Stimulated activated CD4-positive, alpha-beta T cell treated with anti-CD3 and anti-CD28 coated beads, Interleukin-1b, Interleukin-23, amount 100 ng/mL, for 4 hours (primary cell): ENCODE measurements at regions not wholly inside any gene's neighbourhood (a gene's known extent, or its start where the extent isn't known, plus 50 kb on each side); places are given as distances from the start of the nearest gene placed in this dataset.

ENCODE experiments used
- DNase-seq, 2 donors: peaks; one replicate each; pipeline ENCODE4 v3.0.0-alpha.2; 2020; ENCODE audit warnings: low read depth in 2 of 2

DNA sequence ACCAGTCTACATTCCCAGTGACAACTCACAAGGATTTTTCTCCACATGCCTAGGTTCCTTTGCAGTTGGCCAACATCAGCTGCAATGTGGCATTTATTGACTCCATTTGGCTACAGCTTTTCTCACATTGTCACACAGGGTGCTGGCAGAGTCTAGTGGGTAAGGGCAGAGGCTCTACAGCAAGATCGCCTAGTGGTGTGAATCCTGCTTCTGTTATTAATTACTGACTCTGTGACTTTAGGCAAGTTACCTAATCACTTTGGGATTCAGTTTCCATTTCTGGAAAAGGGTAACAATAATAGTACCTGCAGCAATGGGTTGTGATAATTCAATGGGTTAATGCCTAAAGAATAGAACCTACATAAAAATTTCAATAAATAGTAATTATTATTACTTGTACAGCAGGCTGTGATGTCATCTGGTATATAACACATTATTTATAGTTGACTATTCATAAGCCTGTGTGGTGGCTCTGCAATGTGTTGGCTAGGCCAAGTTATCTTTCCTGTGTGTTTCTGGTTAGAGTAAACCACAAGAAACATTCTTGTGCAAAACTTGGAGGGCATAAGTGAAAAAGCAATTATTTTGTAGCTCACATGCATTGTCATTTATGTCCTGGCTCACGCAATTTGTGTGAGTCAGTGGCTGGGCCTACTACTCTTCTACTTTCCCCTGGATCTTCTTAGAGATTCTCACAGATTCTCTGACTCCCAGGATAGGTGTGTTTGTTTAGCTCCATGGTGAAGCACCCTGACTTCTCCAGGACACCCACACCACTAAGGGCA, 59.5 kb downstream of the PTGS2 start:
- DNase-seq: no peak

- DNase-seq: peak in 1 of 2 donors; percentile 9
Measured at GRCh38 chr1:186618401-186619170, 61.6 kb downstream of the PTGS2 start.

- no peak for DNase-seq
Measured at GRCh38 chr1:186617926-186618325, 62.3 kb downstream of the PTGS2 start.

GRCh38 chr1:186616511-186616910, 63.7 kb downstream of the PTGS2 start:
- no peak for DNase-seq

- DNase-seq: no peak
Measured at GRCh38 chr1:186615332-186615731, 64.9 kb downstream of the PTGS2 start.

DNA sequence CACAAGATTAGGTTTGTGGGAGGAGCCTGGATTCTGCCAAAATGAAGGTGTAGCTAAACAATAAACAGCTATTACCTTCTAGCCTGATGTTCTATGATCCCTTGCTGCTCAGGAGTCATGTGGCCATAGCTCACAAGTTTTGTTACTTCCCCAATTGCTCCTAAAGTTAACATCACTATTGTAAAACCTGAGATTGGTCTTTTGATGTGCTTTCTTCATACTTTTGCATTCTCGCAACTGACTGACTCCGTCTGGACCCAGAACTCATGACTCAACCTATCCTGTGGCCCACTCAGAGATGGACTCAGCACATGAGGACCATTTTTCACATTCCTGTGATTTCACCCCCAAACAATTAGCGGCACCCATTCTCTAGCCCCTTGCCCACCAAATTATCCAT, 69.1 kb downstream of the PTGS2 start:
- no peak for DNase-seq

DNA sequence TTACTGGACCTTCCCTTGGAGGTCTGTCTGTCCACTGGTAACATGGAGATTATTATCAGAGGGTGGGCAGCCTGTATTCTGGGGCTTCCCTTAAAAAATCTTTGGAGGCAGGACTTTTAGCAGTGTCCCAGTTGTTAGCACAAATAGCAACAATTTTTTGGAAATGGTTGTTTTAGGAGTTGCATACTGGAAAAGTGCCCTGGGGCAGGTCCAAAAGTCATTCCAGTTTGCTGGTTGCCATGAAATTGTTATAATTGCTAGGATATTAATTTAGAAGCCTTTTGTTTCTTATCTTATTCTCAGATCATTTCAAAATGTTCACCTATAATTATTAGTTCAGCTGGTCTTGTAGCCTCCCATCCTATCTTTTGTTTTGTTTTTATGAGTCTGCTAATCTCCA, 71.0 kb downstream of the PTGS2 start:
- no peak for DNase-seq

GRCh38 chr1:186605762-186606350, 74.4 kb downstream of the PTGS2 start:
- no peak for DNase-seq

- no peak for DNase-seq
Measured at GRCh38 chr1:186595969-186596368, 84.3 kb downstream of the PTGS2 start.

DNA sequence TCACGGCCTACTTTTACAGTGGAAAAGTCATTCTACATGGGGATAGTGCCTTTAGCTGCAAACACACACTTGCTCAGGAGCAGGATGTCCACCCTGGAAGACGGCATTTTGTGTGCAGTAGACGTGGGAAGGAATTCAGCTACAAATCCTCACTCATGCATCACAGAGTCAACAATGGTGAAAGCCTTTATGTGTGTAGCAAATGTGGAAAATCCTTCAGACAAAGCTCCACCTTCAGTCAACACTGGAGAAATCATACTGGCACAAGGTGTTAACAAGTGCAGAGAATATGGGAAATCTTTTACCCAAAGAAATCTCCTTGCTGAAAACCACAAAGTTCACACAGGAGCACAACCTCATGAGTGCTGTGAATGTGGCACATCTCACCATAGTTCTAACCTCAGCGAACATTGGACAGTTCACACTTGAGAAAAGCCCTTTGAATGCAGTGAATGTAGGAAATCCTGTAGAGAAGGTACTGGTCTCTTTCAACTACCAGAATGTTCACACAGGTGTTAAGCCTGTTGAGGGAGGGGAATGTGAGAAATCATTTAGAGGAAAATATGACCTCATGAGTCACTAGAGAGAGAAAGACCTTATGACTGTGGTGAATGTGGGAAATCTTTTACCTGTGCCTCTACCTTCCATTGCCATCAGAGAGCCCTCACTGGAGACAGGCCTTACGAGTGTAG, 101.8 kb downstream of the PTGS2 start:
- no peak for DNase-seq

- no peak for DNase-seq
Measured at GRCh38 chr1:186577633-186578032, 102.6 kb downstream of the PTGS2 start.

- no peak for DNase-seq
Measured at GRCh38 chr1:186577216-186577615, 103.0 kb downstream of the PTGS2 start.

DNA sequence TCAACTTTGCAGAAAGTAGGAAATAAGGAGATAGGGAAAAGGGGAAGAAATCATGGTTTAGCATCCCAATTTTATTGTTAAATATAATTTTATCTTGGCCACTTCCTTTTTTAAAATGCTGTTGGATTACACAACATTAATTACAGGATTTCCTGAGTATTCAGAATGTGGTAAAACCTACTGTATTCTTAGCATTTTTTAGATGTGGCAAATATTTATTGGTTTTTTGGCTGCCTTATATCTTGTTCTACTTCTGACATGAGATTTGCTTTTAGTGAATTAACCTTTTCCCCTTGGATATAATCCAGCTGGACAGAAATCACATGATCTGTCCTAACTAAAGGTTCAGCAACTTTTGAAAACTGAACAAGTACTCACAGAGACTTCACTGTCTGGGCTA, 104.9 kb downstream of the PTGS2 start:
- DNase-seq: no peak

GRCh38 chr1:186574926-186575325, 105.3 kb downstream of the PTGS2 start:
- no peak for DNase-seq

GRCh38 chr1:186572509-186572908, 107.7 kb downstream of the PTGS2 start:
- DNase-seq: no peak

- no peak for DNase-seq
Measured at GRCh38 chr1:186571771-186572170, 108.5 kb downstream of the PTGS2 start.

DNA sequence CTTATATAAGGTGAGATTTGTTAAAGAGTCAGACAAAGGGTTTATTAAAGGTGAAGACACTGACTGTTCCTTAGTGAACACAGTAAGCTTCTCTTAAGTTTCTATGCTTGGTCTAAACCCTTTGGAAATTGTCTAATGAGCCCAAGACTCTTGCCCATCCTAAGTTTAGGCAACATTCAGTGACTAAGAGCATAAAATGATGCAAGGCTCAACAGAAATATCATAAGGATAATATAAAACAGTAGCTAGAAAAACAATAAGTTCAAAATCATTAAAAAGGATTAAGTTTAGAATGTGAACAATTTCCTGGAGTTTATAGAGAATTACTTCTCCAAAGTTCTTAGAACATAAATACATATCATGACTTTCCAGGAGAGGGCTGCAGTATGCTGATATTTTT, 108.9 kb upstream of the PDC start:
- DNase-seq: no peak

DNA sequence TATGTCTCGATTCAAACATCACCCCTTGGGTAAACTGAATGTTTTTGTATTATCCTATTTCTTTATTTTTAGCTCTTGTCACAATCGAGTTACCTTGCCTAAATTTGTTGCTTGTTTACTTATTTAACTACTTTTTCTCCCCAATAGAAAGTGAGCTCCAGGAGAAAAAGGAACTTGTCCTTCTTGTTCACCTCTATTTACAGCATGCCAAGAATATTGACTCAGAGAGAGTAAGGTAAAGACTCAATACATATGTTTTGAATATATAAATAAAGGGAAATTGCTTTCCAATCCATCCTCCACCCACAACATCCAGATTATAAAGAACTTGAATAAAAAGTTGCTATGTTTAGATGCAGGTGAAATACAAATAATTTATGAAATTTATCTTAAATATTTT, 107.3 kb upstream of the PDC start:
- no peak for DNase-seq

GRCh38 chr1:186566140-186566855, 105.4 kb upstream of the PDC start:
- DNase-seq: no peak

GRCh38 chr1:186564582-186564981, 103.7 kb upstream of the PDC start:
- DNase-seq: no peak

DNA sequence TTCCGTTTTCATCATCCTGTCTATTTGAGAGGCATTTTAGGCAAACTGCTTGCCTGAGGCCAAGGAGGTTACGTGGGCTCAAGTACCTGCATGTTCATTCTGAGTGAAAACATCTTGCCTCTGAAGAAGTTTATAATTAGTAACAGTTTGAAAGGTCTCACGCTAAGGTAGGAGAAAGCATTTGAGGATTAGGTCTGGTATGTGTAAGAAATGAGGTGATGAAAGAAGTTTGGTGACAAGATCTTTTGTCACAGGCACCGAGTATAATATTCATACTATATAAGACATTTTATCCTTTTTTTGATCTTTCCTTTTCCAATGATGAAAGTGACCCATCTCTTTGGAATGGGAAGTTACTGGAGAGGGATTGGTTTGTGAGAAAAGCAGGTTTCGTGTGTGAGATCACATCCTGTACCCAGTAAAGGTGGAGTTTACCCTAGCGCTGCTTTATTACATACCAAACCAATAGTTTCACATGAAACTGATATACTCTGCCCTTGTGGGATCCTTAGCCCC, 98.7 kb upstream of the PDC start:
- no peak for DNase-seq
